Pancreas (tissue), 10 donors: ENCODE measurements at regions not wholly inside any gene's neighbourhood (a gene's known extent, or its start where the extent isn't known, plus 50 kb on each side); places are given as distances from the start of the nearest gene placed in this dataset.

Experiments
- ATAC-seq, 4 donors: fragments of 200-7000 bp; cut with Tn5 transposase; one replicate each; pipeline versions ENCODE4 v1.8.0 to v1.9.1; 2020; ENCODE audit warnings: mild to moderate bottlenecking in 4 of 4, moderate library complexity in 4 of 4
- DNase-seq, 6 donors: peaks; one replicate each; pipeline ENCODE4 v3.0.0-alpha.2; 2020
- FAIRE-seq: peaks from 2 replicates; lab custom pipeline; 2012; peaks lifted over from hg19 to GRCh38; lab: Jason Lieb, UNC
- H3K27ac ChIP-seq, 4 donors: fragments of 200-600 bp; sonication (generic); 1 replicate in 3 of 4; 2 replicates in 1 of 4; pipeline versions ENCODE4 v1.5.0 to v1.8.0; 2020
- H3K27me3 ChIP-seq, 4 donors: fragments of 200-600 bp; one replicate each; pipeline ENCODE4 v1.8.0; 2021
- H3K36me3 ChIP-seq, 3 donors: fragments of 200-600 bp; sonication (generic) in 1 of 3; one replicate each; pipeline versions ENCODE4 v1.5.0 to v1.8.0; 2020 to 2021
- H3K4me1 ChIP-seq, 3 donors: fragments of 200-600 bp; one replicate each; pipeline ENCODE4 v1.8.0; 2021
- H3K4me3 ChIP-seq, 4 donors: fragments of 200-600 bp; sonication (generic) in 2 of 4; one replicate each; pipeline versions ENCODE4 v1.5.0 to v1.8.0; 2020 to 2021
- H3K9me3 ChIP-seq, 4 donors: fragments of 200-600 bp; one replicate each; pipeline ENCODE4 v1.8.0; 2021
- WGBS, 2 donors: extraction: QIAGEN DNeasy Blood & Tissue Kit; methylation state at CpG; one replicate each; pipeline ENCODE4 v1.1.7; 2013; 5-methylcytosine and 5-hydroxymethylcytosine counted together
- intact Hi-C, 3 donors: fragments of 100-400 bp; cut with DNase I; formaldehyde crosslinking; loops; one replicate each; pipeline versions ENCODE4 v1.11.1 to v1.14.2; 2022
- TF ChIP-seq, protein P1 (sequence below), 4 donors: fragments of 200-600 bp; sonication (generic) in 3 of 4; IDR thresholded peaks; one replicate each; pipeline versions ENCODE4 v1.5.0 to v1.8.0; 2021; ENCODE audit warnings: antibody characterized with exemption in 4 of 4
- donor health status: healthy with polysubstance abuse.
- donor health status: DM: no; HTN: no; CAD: no; lungs with moderate emphysema.
- donor health status: DM: no; HTN: no; CAD: no.
- donor health status: control.
- donor health status: control.
- donor health status: Bipolar disorder and iron deficiency.
- donor health status: DM: yes; HTN: yes; CAD: no.
- donor health status: DM: no; HTN: no; CAD: no.
- donor health status: DM: no; HTN: no; CAD: no.
- donor health status: DM: yes; HTN: yes; CAD: no.

DNA sequence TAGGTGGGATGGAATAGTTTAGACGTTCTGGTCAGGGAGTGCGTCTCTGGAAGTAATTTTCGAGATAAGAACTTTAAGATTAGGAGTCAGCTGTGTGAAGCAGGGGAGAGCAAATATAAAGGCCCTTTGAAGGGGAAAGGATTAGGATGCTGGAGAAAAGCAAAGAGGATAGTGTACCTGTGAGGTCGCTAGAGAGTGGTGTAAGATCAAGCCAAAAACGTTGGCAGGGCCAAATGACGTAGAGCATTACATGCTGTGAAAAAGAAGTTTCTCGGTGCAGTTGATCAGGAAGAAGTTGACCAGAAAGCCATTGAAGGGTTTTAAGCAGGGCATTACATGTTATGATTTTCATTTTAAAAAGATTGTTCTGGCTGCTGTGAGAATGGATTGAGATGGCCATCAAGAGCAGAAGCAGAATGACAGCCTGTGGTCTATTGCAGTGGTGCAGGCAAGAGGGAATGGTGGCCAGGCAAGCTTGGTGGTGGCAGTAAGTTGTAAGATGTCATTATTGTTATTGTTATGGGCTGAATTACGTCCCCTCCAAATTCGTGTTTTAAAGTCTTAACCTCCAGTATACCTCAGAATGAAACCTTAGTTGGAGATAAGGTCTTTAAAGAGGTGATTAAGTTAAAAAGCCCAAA, 113.6 kb upstream of the KIF26B start:
- no peaks in the 10 kb centered on the region for H3K36me3 ChIP-seq
- no peak for FAIRE-seq
- intact Hi-C loops = loop anchor here in 1 of 3 donors (5.0 kb wide), 1 partner anchor 239 kb away; no protein-coding TSS in a partner anchor
- H3K4me3 ChIP-seq = no peak overlapping the region
- no peaks in the 10 kb centered on the region for H3K27me3 ChIP-seq
- peaks cover 3 to 10% (median 8%) of the 10 kb centered on the region in 3 donors for H3K4me1 ChIP-seq
- no peak for ATAC-seq
- no peak overlapping the region for H3K27ac ChIP-seq
- 60 to 65% methylated on average over 9 of the region's 9 CpGs for WGBS, 2 donors
- H3K9me3 ChIP-seq = no peaks in the 10 kb centered on the region
- TF ChIP-seq, protein P1, sequence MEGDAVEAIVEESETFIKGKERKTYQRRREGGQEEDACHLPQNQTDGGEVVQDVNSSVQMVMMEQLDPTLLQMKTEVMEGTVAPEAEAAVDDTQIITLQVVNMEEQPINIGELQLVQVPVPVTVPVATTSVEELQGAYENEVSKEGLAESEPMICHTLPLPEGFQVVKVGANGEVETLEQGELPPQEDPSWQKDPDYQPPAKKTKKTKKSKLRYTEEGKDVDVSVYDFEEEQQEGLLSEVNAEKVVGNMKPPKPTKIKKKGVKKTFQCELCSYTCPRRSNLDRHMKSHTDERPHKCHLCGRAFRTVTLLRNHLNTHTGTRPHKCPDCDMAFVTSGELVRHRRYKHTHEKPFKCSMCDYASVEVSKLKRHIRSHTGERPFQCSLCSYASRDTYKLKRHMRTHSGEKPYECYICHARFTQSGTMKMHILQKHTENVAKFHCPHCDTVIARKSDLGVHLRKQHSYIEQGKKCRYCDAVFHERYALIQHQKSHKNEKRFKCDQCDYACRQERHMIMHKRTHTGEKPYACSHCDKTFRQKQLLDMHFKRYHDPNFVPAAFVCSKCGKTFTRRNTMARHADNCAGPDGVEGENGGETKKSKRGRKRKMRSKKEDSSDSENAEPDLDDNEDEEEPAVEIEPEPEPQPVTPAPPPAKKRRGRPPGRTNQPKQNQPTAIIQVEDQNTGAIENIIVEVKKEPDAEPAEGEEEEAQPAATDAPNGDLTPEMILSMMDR (IDR thresholded peaks at IDR 0.05) = no peak
- no peak for DNase-seq

DNA sequence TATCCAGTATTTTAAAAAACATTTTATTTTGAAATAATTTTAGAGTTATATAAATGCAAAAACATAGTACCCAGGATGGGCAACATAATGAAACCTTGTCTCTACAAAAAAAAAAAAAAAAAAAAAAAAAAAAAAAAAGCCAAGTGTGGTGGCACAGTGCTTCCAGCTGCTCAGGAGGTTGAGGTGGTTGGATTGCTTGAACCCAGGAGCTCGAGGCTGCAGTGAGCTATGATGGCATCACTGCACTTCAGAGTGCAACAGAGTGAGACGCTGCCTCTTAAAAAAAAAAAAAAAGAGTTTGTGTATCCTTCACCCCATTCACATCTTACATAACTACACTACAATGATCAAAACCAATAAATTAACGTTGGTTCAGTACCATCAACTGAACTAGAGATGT, 115.6 kb upstream of the KIF26B start:
- DNase-seq (no peak), ATAC-seq (no peak), FAIRE-seq (no peak)
- H3K4me3 ChIP-seq = no peak overlapping the region
- intact Hi-C loops = loop anchor here in 1 of 3 donors (10.0 kb wide), 1 partner anchor 434 kb away; no protein-coding TSS in a partner anchor
- H3K4me1 ChIP-seq = peaks cover 0 to 3% (median 0%) of the 10 kb centered on the region in 3 donors
- 77% methylated on average over 3 of the region's 3 CpGs for WGBS, 2 donors
- H3K36me3 ChIP-seq = no peaks in the 10 kb centered on the region
- H3K27ac ChIP-seq = no peak overlapping the region
- H3K27me3 ChIP-seq = no peaks in the 10 kb centered on the region
- TF ChIP-seq, protein P1 (IDR thresholded peaks at IDR 0.05) = no peak
- no peaks in the 10 kb centered on the region for H3K9me3 ChIP-seq

DNA sequence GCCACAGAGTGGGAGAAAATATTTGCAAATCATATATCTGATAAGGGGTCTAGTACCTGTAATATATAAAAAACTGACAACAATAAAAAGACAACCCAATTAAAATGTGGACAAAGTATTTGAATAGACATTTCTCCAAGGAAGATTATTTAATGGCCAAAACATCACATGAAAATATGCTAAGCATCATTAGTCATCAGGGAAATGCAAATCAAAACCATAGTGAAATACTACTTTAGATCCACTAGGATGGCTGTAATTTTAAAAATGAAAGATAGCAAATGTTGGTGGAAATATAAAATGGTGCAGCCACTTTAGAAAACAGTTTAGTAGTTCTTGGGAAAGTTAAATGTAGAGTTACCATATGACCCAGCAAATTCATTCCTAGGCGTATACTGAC, 118.7 kb upstream of the KIF26B start:
- DNase-seq (no peak), ATAC-seq (no peak), FAIRE-seq (no peak)
- no peak overlapping the region for H3K27ac ChIP-seq
- no peaks in the 10 kb centered on the region for H3K9me3 ChIP-seq
- no peaks in the 10 kb centered on the region for H3K4me1 ChIP-seq
- TF ChIP-seq, protein P1 (IDR thresholded peaks at IDR 0.05) = no peak
- H3K36me3 ChIP-seq = no peaks in the 10 kb centered on the region
- no peak overlapping the region for H3K4me3 ChIP-seq
- 96 to 98% methylated on average over 1 of the region's 1 CpG for WGBS, 2 donors
- intact Hi-C loops = loop anchor here in 1 of 3 donors (10.0 kb wide), 1 partner anchor 431 kb away; no protein-coding TSS in a partner anchor
- H3K27me3 ChIP-seq = no peaks in the 10 kb centered on the region

DNA sequence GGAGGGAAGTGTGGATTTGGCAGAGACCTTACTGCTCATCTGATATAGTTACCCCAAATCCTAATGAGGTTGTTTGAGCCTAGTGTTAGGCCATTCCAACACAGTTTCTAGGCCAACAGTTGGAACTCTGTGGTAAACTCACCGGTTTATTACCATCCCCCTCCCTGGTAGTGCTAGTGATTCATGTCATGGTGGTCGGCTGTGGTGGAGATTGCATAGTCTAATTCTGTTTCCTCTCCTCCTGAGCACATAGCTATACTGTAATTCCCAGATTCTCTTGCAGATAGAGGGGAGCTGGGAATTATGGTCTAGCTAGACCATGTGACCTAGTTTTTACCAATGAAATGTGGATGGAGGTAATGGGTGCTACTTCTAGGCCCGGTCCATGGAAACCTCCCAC, 123.7 kb upstream of the KIF26B start:
- ATAC-seq (no peak), FAIRE-seq (no peak), DNase-seq (no peak)
- H3K4me1 ChIP-seq = no peaks in the 10 kb centered on the region
- H3K27me3 ChIP-seq = no peaks in the 10 kb centered on the region
- no peak overlapping the region for H3K4me3 ChIP-seq
- intact Hi-C loops = loop anchor here in 1 of 3 donors (10.0 kb wide), 1 partner anchor 426 kb away; no protein-coding TSS in a partner anchor
- no peaks in the 10 kb centered on the region for H3K36me3 ChIP-seq
- no peak overlapping the region for H3K27ac ChIP-seq
- TF ChIP-seq, protein P1 (IDR thresholded peaks at IDR 0.05) = no peak
- no peaks in the 10 kb centered on the region for H3K9me3 ChIP-seq
- 89 to 90% methylated on average over 3 of the region's 3 CpGs for WGBS, 2 donors

DNA sequence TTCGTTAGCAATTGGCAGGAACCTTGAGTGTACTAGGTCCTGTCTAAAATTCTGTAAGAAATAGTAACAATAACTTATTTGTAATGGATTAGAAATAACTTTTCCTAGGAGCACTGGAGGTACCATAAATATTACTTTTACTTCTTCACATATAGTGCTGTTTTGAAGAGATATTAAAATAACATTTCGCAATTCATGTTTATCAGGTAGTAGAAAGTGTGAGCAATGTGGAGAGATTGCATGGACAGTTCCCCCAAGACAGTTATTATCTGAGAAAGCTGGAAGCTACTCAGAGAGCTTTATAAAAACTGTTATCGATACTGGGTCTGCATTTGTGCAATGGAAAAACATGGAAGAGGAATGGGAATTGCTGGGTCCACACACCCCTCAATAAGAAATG, 128.5 kb upstream of the KIF26B start:
- DNase-seq (no peak), FAIRE-seq (no peak), ATAC-seq (no peak)
- Histone ChIP-seq H3K4me1 (no peaks in the 10 kb centered on the region), H3K4me3 (no peak overlapping the region), H3K27ac (no peak overlapping the region), H3K27me3 (no peaks in the 10 kb centered on the region), H3K36me3 (no peaks in the 10 kb centered on the region), H3K9me3 (no peaks in the 10 kb centered on the region)
- TF ChIP-seq, protein P1 (IDR thresholded peaks at IDR 0.05) = no peak
- intact Hi-C loops = no loop called here
- 84 to 89% methylated on average over 3 of the region's 3 CpGs for WGBS, 2 donors
